K562 (cell line): ENCODE measurements at regions not wholly inside any gene's neighbourhood (a gene's known extent, or its start where the extent isn't known, plus 50 kb on each side); places are given as distances from the start of the nearest gene placed in this dataset.

ENCODE experiments used
- ATAC-seq: fragments of 200-7000 bp; cut with Tn5 transposase; 3 replicates; pipeline ENCODE4 v1.9.1; 2020; ENCODE audit warnings: moderate library complexity
- BruUV-seq: library from RNA; stranded (reverse); fragments of 400-500 nt; replicated peaks from 2 replicates; lab custom pipeline; 2021; lab: Mats Ljungman, UMichigan
- CTCF ChIA-PET: fragments of 300-600 bp; formaldehyde crosslinking; extraction: SDS; loops from one replicate; lab custom pipeline; 2021; ENCODE audit warnings: low intra/inter-chr PET ratio; lab: Yijun Ruan, JAX
- POLR2A ChIA-PET: fragments of 300-600, 350-650 bp; sonication (Branson Sonifier 250); formaldehyde crosslinking; extraction: SDS; loops from one replicate; lab custom pipeline; 2021; ENCODE audit warnings: antibody characterized with exemption, inconsistent platforms; lab: Yijun Ruan, JAX
- DNase-seq, 4 experiments: peaks; one replicate each; pipeline versions ENCODE4 v3.0.0 to v3.0.0-alpha.2; 2011 to 2018; ENCODE audit warnings: low spot score in 3 of 4, mixed read lengths in 3 of 4; ENCODE audit errors: extremely low read depth in 1 of 4
- FAIRE-seq: peaks from 2 replicates; lab custom pipeline; 2011; peaks lifted over from hg19 to GRCh38; lab: Jason Lieb, UNC
- H2AFZ ChIP-seq: 2 replicates; pipeline ENCODE4 v1.6.0; 2011; ENCODE audit warnings: low read depth, low read length, control low read depth, inconsistent platforms
- H3K27ac ChIP-seq: fragments of 200-600 bp; 3 replicates; pipeline ENCODE4 v1.8.0; 2011; ENCODE audit warnings: low read depth, mild to moderate bottlenecking, control low read depth, inconsistent platforms, low read length, moderate library complexity, mixed read lengths; ENCODE audit errors: extremely low read depth
- H3K27me3 ChIP-seq, 2 experiments: fragments of 300-600 bp in 1 of 2; 2 replicates in 1 of 2; 3 replicates in 1 of 2; pipeline versions ENCODE4 v1.6.0 to v1.8.0; 2011; ENCODE audit warnings: inconsistent platforms in 2 of 2, low read length in 2 of 2, mild to moderate bottlenecking in 1 of 2, mixed read lengths in 1 of 2, moderate library complexity in 1 of 2; ENCODE audit not compliant: control insufficient read depth in 2 of 2, insufficient read depth in 2 of 2
- H3K36me3 ChIP-seq: fragments of 300-600 bp; 3 replicates; pipeline ENCODE4 v1.8.0; 2011; ENCODE audit warnings: mild to moderate bottlenecking, low read length, inconsistent platforms; ENCODE audit not compliant: control insufficient read depth, insufficient read depth
- H3K4me1 ChIP-seq, 2 experiments: fragments of 200-600 bp in 1 of 2; replicated peaks in 1 of 2; 2 replicates in 1 of 2; 3 replicates in 1 of 2; pipeline versions ENCODE4 v1.5.1 to v1.8.0; 2011; ENCODE audit warnings: inconsistent platforms in 2 of 2, low read length in 2 of 2, mild to moderate bottlenecking in 1 of 2, mixed read lengths in 1 of 2, moderate library complexity in 1 of 2; ENCODE audit not compliant: control insufficient read depth in 2 of 2, insufficient read depth in 2 of 2
- H3K4me2 ChIP-seq: 2 replicates; pipeline ENCODE4 v1.6.1; 2011; ENCODE audit warnings: low read length, control low read depth, inconsistent platforms, mixed read lengths; ENCODE audit not compliant: insufficient read depth
- H3K4me3 ChIP-seq: fragments of 200-600 bp; sonication (generic), shearing (Covaris generic); 2 replicates; pipeline ENCODE4 v1.5.1; 2016; ENCODE audit warnings: control low read depth, inconsistent platforms
- H3K79me2 ChIP-seq: fragments of 200-600 bp; 3 replicates; pipeline ENCODE4 v1.8.0; 2011; ENCODE audit warnings: low read length, inconsistent platforms; ENCODE audit not compliant: control insufficient read depth, insufficient read depth
- H3K9ac ChIP-seq, 2 experiments: 2 replicates each; pipeline versions ENCODE4 v1.6.0 to v1.6.1; 2011; ENCODE audit warnings: low read depth in 2 of 2, low read length in 2 of 2, control low read depth in 1 of 2, inconsistent platforms in 1 of 2, mild to moderate bottlenecking in 1 of 2, mixed read lengths in 1 of 2; ENCODE audit not compliant: insufficient read depth in 1 of 2
- H3K9me1 ChIP-seq: one replicate; pipeline ENCODE4 v1.6.0; 2011; ENCODE audit warnings: inconsistent platforms, mild to moderate bottlenecking, low read length, moderate library complexity; ENCODE audit not compliant: control insufficient read depth, insufficient read depth
- H3K9me3 ChIP-seq: replicated peaks from 2 replicates; pipeline ENCODE4 v1.5.1; 2011; ENCODE audit warnings: low read depth, low read length, inconsistent platforms; ENCODE audit not compliant: control insufficient read depth, insufficient read depth
- H4K20me1 ChIP-seq: replicated peaks from 2 replicates; pipeline ENCODE4 v1.6.1; 2011; ENCODE audit warnings: low read length, inconsistent platforms, mixed read lengths; ENCODE audit not compliant: control insufficient read depth, insufficient read depth
- CCAR2 ChIP-seq: fragments of 200-400 bp; formaldehyde crosslinking; IDR thresholded peaks from 2 replicates; pipeline ENCODE4 v1.6.1; 2017; ENCODE audit warnings: mild to moderate bottlenecking, low read depth, low read length
- IFI16 ChIP-seq: fragments of 250-450 bp; sonication (Bioruptor Pico); IDR thresholded peaks from 2 replicates; pipeline ENCODE4 v2.1.2; 2022; ENCODE audit warnings: mild to moderate bottlenecking, inconsistent platforms
- MTF1 ChIP-seq: fragments of 250-450 bp; sonication (Bioruptor Pico); IDR thresholded peaks from 2 replicates; pipeline ENCODE4 v1.9.0; 2021; ENCODE audit warnings: moderate library complexity, mild to moderate bottlenecking, inconsistent platforms, borderline replicate concordance
- NEUROD1 ChIP-seq: fragments of 150-350 bp; IDR thresholded peaks from 2 replicates; pipeline ENCODE4 v1.6.1; 2014; ENCODE audit warnings: borderline replicate concordance, low read length, low read depth; ENCODE audit not compliant: partially characterized antibody
- PTTG1 ChIP-seq: fragments of 450-650 bp; IDR thresholded peaks from 2 replicates; pipeline ENCODE4 v1.6.1; 2016; ENCODE audit warnings: low read depth, mild to moderate bottlenecking, missing genetic modification characterization, missing compliant biosample characterization
- SFPQ ChIP-seq: fragments of 200-400 bp; formaldehyde crosslinking; IDR thresholded peaks from 2 replicates; pipeline ENCODE4 v1.6.1; 2017; ENCODE audit warnings: mild to moderate bottlenecking, low read depth, low read length, moderate library complexity
- SIN3A ChIP-seq, 2 experiments: fragments of 150-350 bp in 1 of 2; IDR thresholded peaks; 2 replicates each; pipeline ENCODE4 v1.6.1; 2011 to 2016; ENCODE audit warnings: borderline replicate concordance in 2 of 2, low read depth in 2 of 2, low read length in 2 of 2, mild to moderate bottlenecking in 2 of 2, moderate library complexity in 2 of 2; ENCODE audit not compliant: control insufficient read depth in 1 of 2
- TAF9B ChIP-seq: fragments of 450-650 bp; IDR thresholded peaks from 2 replicates; pipeline ENCODE4 v1.6.1; 2018; ENCODE audit warnings: mild to moderate bottlenecking; ENCODE audit not compliant: partially characterized antibody
- ZNF512 ChIP-seq: IDR thresholded peaks from 2 replicates; pipeline ENCODE4 v1.6.1; 2016; ENCODE audit warnings: missing genetic modification characterization, missing compliant biosample characterization
- ZNF76 ChIP-seq: fragments of 250-450 bp; sonication (Bioruptor Pico); IDR thresholded peaks from 2 replicates; pipeline ENCODE4 v1.4.0; 2020; ENCODE audit warnings: mild to moderate bottlenecking, moderate library complexity, borderline replicate concordance
- ZSCAN29 ChIP-seq: fragments of 450-650 bp; IDR thresholded peaks from 2 replicates; pipeline ENCODE4 v1.6.1; 2017
- WGBS: fragments of 100-300 bp; shearing (Covaris generic); methylation state at CpG from one replicate; pipeline ENCODE4 v1.1.6; 2016; ENCODE audit warnings: low coverage, mixed read lengths; ENCODE audit not compliant: insufficient coverage; ENCODE audit errors: missing lambda C conversion rate; 5-methylcytosine and 5-hydroxymethylcytosine counted together
- in situ Hi-C: fragments of 300-500 bp; cut with MboI; formaldehyde crosslinking; loops from 4 replicates; pipeline ENCODE4 v1.15.0; 2018; ENCODE audit warnings: inconsistent platforms, mixed read lengths
- intact Hi-C: fragments of 100-400 bp; cut with micrococcal nuclease; formaldehyde crosslinking; loops from 2 replicates; pipeline ENCODE4 v1.14.2; 2022

- TF ChIP-seq NEUROD1 (no peak), ZNF76 (CRISPR knock-in tag) (no peak)
Measured at GRCh38 chr13:73773168-73773549, 361.0 kb downstream of the KLF12 start (continued).

- no peaks in the 10 kb centered on the region for H3K79me2 ChIP-seq
- no peaks in the 10 kb centered on the region for H3K9me3 ChIP-seq
- no peaks in the 10 kb centered on the region for H3K36me3 ChIP-seq
- no peaks in the 10 kb centered on the region for H3K27me3 ChIP-seq
- intact Hi-C loops (no loop called here), in situ Hi-C loops (loop anchor here (25.0 kb wide), 1 partner anchor 1465 kb away; no protein-coding TSS in a partner anchor)
- H3K9me1 ChIP-seq, result no peaks in the 10 kb centered on the region
- ATAC-seq (no peak), FAIRE-seq (no peak), DNase-seq (no peak)
- BruUV-seq, result no TSS peak
- no peak overlapping the region for H2AFZ ChIP-seq
- ChIA-PET POLR2A (no interaction called here), CTCF (no interaction called here)
- no peaks in the 10 kb centered on the region for H3K4me1 ChIP-seq
- no peaks in the 10 kb centered on the region for H4K20me1 ChIP-seq
- no peak overlapping the region for H3K27ac ChIP-seq
- no peak overlapping the region for H3K4me3 ChIP-seq
- 1% methylated on average over 8 of the region's 8 CpGs for WGBS
- H3K9ac ChIP-seq, result no peak overlapping the region
- H3K4me2 ChIP-seq, result no peak overlapping the region
- TF ChIP-seq PTTG1, result no peak
- TF ChIP-seq ZSCAN29, result no peak
- no peak for TF ChIP-seq IFI16
- no peak for TF ChIP-seq CCAR2
- no peak for TF ChIP-seq ZNF512 (tag)
- no peak for TF ChIP-seq SFPQ
- no peak for TF ChIP-seq TAF9B
- no peak for TF ChIP-seq SIN3A (IDR thresholded peaks at IDR 0.05; ENCODE audit: borderline replicate concordance in 2 of 2, control insufficient read depth in 1 of 2, low read depth in 2 of 2, low read length in 2 of 2)
- TF ChIP-seq MTF1 (CRISPR knock-in tag), result no peak
Measured at GRCh38 chr13:73772449-73773167, 361.6 kb downstream of the KLF12 start.
